ENCODE measurements at regions not wholly inside any gene's neighbourhood (a gene's known extent, or its start where the extent isn't known, plus 50 kb on each side); places are given as distances from the start of the nearest gene placed in this dataset.
A peak's percentile ranks its signal among the peaks of the same experiment; 100 is the strongest.
"Not testable (repeated sequence)": the region's sequence is repeated elsewhere in the genome, so short reads cannot be mapped to it uniquely, and the experiment has no call there.

DNA sequence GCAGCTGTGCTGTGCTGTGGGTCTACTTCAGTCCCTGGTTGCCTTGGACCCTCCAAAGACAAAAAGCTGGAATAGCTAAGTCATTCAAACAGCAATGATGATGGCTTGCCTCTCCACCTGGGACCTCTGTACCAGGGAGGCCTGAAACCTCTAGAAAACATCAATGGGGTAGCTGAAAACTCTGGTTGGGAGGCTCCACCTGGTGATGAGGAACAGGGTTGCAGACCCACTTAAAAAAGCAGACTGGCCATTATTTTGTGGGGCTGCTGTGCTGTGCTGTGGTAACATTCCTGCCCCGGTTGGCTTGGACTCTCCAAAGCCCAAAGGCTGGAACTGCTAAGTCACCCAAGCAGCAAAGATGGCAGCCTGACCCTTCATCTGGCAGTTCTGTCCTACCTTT, 839.3 kb upstream of the ARRDC3 start:
- Mint-ChIP-seq H3K4me3 (ENCODE audit: unreplicated experiment) (no peak overlapping the region), H3K36me3 (ENCODE audit: unreplicated experiment) (peaks cover 16% of the 10 kb centered on the region), H3K27me3 (ENCODE audit: unreplicated experiment) (no peaks in the 10 kb centered on the region), H3K27ac (ENCODE audit: unreplicated experiment) (no peak overlapping the region), H3K4me1 (ENCODE audit: low read depth, unreplicated experiment) (no peaks in the 10 kb centered on the region), H3K9me3 (ENCODE audit: unreplicated experiment) (peaks cover 7% of the 10 kb centered on the region)
- TF ChIP-seq, protein P1, sequence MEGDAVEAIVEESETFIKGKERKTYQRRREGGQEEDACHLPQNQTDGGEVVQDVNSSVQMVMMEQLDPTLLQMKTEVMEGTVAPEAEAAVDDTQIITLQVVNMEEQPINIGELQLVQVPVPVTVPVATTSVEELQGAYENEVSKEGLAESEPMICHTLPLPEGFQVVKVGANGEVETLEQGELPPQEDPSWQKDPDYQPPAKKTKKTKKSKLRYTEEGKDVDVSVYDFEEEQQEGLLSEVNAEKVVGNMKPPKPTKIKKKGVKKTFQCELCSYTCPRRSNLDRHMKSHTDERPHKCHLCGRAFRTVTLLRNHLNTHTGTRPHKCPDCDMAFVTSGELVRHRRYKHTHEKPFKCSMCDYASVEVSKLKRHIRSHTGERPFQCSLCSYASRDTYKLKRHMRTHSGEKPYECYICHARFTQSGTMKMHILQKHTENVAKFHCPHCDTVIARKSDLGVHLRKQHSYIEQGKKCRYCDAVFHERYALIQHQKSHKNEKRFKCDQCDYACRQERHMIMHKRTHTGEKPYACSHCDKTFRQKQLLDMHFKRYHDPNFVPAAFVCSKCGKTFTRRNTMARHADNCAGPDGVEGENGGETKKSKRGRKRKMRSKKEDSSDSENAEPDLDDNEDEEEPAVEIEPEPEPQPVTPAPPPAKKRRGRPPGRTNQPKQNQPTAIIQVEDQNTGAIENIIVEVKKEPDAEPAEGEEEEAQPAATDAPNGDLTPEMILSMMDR (IDR thresholded peaks at IDR 0.05; ENCODE audit: partially characterized antibody, unreplicated experiment) = no peak
- no peak for DNase-seq

DNA sequence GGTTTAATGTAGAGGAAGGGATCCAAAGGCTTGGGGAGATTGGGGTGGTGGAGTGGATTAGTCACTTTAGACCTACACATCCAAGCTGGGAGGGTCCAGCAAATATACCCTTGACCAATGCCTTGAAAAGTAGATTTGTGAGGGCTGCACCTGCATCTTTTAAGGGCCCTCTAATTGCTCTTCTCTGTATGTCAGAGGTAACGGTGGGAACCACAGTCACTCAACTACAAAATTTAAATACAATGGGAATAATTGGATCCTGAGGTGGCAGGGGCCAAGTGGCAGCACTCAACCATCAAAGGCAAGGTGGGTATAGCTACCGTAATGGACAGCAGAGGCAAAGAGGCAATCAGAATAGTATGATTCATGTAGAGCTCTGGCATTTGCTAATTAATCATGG, 833.7 kb upstream of the ARRDC3 start:
- not testable (repeated sequence) for H3K9me3 Mint-ChIP-seq (ENCODE audit: unreplicated experiment); H3K4me3 Mint-ChIP-seq (ENCODE audit: unreplicated experiment); H3K27ac Mint-ChIP-seq (ENCODE audit: unreplicated experiment); DNase-seq; H3K27me3 Mint-ChIP-seq (ENCODE audit: unreplicated experiment); H3K4me1 Mint-ChIP-seq (ENCODE audit: low read depth, unreplicated experiment)
- H3K36me3 Mint-ChIP-seq (ENCODE audit: unreplicated experiment) = peaks cover 18% of the 10 kb centered on the region

DNA sequence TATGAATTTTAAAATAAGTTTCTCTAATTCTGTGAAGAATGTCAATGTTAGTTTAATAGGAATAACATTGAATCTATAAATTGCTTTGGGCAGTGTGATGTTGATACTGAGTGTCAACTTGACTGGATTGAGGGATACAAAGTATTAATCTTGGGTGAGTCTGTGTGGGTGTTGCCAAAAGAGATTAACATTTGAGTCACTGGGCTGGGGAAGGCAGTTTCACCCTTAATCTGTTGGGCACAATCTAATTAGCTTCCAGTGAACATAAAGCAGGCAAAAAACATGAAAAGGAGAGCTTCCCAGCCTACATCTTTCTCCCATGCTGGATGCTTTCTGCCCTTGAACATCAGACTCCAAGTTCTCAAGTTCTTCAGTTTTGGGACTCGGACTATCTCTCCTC, 832.0 kb upstream of the ARRDC3 start:
- no peak for DNase-seq
- Mint-ChIP-seq H3K27me3 (ENCODE audit: unreplicated experiment) (no peaks in the 10 kb centered on the region), H3K36me3 (ENCODE audit: unreplicated experiment) (peaks cover 24% of the 10 kb centered on the region), H3K4me3 (ENCODE audit: unreplicated experiment) (no peak overlapping the region), H3K4me1 (ENCODE audit: low read depth, unreplicated experiment) (no peaks in the 10 kb centered on the region), H3K9me3 (ENCODE audit: unreplicated experiment) (peaks cover 6% of the 10 kb centered on the region), H3K27ac (ENCODE audit: unreplicated experiment) (no peak overlapping the region)
- TF ChIP-seq, protein P1 (IDR thresholded peaks at IDR 0.05; ENCODE audit: partially characterized antibody, unreplicated experiment) = no peak

DNA sequence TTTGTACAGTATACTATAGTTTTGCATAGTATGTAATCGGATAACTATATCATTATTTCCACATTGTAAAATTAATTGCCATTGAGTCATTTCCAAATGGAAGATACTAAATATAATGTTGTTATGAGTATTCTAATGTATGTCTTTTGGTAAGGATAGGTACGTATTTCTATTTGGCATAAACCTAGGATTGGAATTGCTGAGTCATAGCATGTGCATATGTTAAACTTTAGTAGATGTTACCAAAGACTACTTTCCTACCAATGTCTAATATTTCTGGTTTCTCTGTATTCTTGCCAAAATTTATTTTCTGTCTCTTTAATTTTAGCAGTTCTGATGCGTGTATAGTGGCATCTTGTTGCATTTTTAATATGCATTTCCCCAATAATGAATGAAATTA, 825.1 kb upstream of the ARRDC3 start:
- H3K27me3 Mint-ChIP-seq (ENCODE audit: unreplicated experiment) = no peaks in the 10 kb centered on the region

DNA sequence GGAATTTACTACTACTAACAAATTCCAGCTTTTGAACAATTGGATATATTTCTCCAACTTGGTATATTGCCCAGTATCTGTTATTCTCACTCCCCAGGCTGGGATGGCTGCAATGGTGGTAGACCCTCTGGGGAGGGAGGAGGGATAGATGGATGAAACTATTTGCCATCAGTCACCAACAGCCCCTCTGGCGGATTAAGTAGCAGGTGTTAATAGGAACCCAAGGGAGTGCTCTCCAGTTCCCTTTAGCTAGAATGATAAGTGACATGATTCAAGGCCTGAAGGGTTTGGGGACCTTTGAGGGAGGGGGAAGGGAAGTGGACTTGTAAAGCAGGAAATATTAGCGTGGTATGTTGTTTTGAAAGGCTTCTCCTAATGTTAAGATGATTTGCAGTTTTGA, 824.0 kb upstream of the ARRDC3 start:
- H3K9me3 Mint-ChIP-seq (ENCODE audit: unreplicated experiment) = peaks cover 2% of the 10 kb centered on the region
- DNase-seq = peak; percentile 43
- peak overlapping the region; percentile 72 for H3K27ac Mint-ChIP-seq (ENCODE audit: unreplicated experiment)
- H3K4me3 Mint-ChIP-seq (ENCODE audit: unreplicated experiment) = peak overlapping the region; percentile 39
- peaks cover 17% of the 10 kb centered on the region for H3K4me1 Mint-ChIP-seq (ENCODE audit: low read depth, unreplicated experiment)
- TF ChIP-seq, protein P1 (IDR thresholded peaks at IDR 0.05; ENCODE audit: partially characterized antibody, unreplicated experiment) = no peak
- H3K36me3 Mint-ChIP-seq (ENCODE audit: unreplicated experiment) = peaks cover 9% of the 10 kb centered on the region
- no peaks in the 10 kb centered on the region for H3K27me3 Mint-ChIP-seq (ENCODE audit: unreplicated experiment)

More for the DNA sequence above, 825.1 kb upstream of the ARRDC3 start:
- H3K4me1 Mint-ChIP-seq (ENCODE audit: low read depth, unreplicated experiment) = peaks cover 17% of the 10 kb centered on the region
- H3K4me3 Mint-ChIP-seq (ENCODE audit: unreplicated experiment) = no peak overlapping the region
- TF ChIP-seq, protein P1 (IDR thresholded peaks at IDR 0.05; ENCODE audit: partially characterized antibody, unreplicated experiment) = no peak
- no peak for DNase-seq
- no peak overlapping the region for H3K27ac Mint-ChIP-seq (ENCODE audit: unreplicated experiment)
- H3K36me3 Mint-ChIP-seq (ENCODE audit: unreplicated experiment) = peaks cover 13% of the 10 kb centered on the region
- peaks cover 2% of the 10 kb centered on the region for H3K9me3 Mint-ChIP-seq (ENCODE audit: unreplicated experiment)

DNA sequence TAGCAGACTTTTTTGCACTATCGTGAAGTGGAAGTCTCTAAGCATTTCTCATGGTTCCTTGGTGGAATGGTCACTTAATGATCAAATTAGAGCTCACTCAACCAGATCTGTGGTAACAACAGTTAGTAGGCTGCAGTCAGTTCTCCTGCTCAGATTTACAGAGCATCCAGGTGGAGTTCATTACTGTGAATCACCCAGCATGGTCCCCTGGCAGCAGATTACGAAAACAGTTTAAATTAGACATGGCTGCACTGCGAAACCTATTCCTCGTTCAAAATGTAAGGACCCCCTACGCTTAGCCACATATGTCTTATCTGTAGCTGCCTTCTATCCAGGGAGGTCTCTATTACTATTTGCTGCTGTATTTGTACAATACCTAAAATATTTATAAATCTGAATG, 823.6 kb upstream of the ARRDC3 start:
- H3K4me1 Mint-ChIP-seq (ENCODE audit: low read depth, unreplicated experiment) = peaks cover 17% of the 10 kb centered on the region
- DNase-seq = no peak
- H3K36me3 Mint-ChIP-seq (ENCODE audit: unreplicated experiment) = peaks cover 5% of the 10 kb centered on the region
- TF ChIP-seq, protein P1 (IDR thresholded peaks at IDR 0.05; ENCODE audit: partially characterized antibody, unreplicated experiment) = no peak
- H3K4me3 Mint-ChIP-seq (ENCODE audit: unreplicated experiment) = no peak overlapping the region
- H3K27ac Mint-ChIP-seq (ENCODE audit: unreplicated experiment) = peak overlapping the region; percentile 59
- peaks cover 2% of the 10 kb centered on the region for H3K9me3 Mint-ChIP-seq (ENCODE audit: unreplicated experiment)
- H3K27me3 Mint-ChIP-seq (ENCODE audit: unreplicated experiment) = no peaks in the 10 kb centered on the region

DNA sequence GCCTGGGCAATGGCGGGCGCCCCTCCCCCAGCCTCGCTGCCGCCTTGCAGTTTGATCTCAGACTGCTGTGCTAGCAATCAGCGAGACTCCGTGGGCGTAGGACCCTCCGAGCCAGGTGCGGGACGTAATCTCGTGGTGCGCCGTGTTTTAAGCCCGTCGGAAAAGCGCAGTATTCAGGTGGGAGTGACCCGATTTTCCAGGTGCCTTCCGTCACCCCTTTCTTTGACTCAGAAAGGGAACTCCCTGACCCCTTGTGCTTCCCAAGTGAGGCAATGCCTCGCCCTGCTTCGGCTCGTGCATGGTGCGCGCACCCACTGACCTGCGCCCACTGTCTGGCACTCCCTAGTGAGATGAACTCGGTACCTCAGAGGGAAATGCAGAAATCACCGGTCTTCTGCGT, 815.9 kb upstream of the ARRDC3 start:
- H3K36me3 Mint-ChIP-seq (ENCODE audit: unreplicated experiment); H3K9me3 Mint-ChIP-seq (ENCODE audit: unreplicated experiment); DNase-seq; H3K27me3 Mint-ChIP-seq (ENCODE audit: unreplicated experiment); H3K4me1 Mint-ChIP-seq (ENCODE audit: low read depth, unreplicated experiment): not testable (repeated sequence)
- H3K4me3 Mint-ChIP-seq (ENCODE audit: unreplicated experiment) = peak overlapping the region; percentile 63
- peak overlapping the region; percentile 48 for H3K27ac Mint-ChIP-seq (ENCODE audit: unreplicated experiment)

All from glutamatergic neuron (in vitro differentiated cells).